ENCODE measurements at regions not wholly inside any gene's neighbourhood (a gene's known extent, or its start where the extent isn't known, plus 50 kb on each side); places are given as distances from the start of the nearest gene placed in this dataset.
A peak's percentile ranks its signal among the peaks of the same experiment; 100 is the strongest.

GRCh38 chr4:54473798-54474197, 184.0 kb upstream of the KIT start:
- Histone ChIP-seq H3K9ac (ENCODE audit: low read length in 3 of 3) (no peak overlapping the region), H3K27ac (ENCODE audit: low read depth in 2 of 2, low read length in 2 of 2) (peak overlapping the region in 1 of 2 donors; percentile 17), H3K4me3 (ENCODE audit: low read length in 3 of 3) (no peak overlapping the region), H3K27me3 (ENCODE audit: control insufficient read depth, insufficient read depth, low read length) (no peaks in the 10 kb centered on the region), H3K9me3 (ENCODE audit: control insufficient read depth in 2 of 3, insufficient read depth in 1 of 3, low read length in 3 of 3) (no peaks in the 10 kb centered on the region), H3K4me1 (ENCODE audit: control insufficient read depth in 2 of 3, insufficient read depth in 2 of 3, low read depth in 1 of 3, low read length in 3 of 3) (no peaks in the 10 kb centered on the region), H3K36me3 (ENCODE audit: control insufficient read depth in 2 of 3, insufficient read depth in 3 of 3, low read length in 3 of 3) (no peaks in the 10 kb centered on the region)
- no peak for TF ChIP-seq CTCF (IDR thresholded peaks at IDR 0.05; ENCODE audit: borderline replicate concordance, extremely low read depth, insufficient read depth)
- DNase-seq: no peak
- intact Hi-C loops (cut with DNase I): no loop called here
- no peak for FAIRE-seq

- no peaks in the 10 kb centered on the region for H3K27me3 ChIP-seq (ENCODE audit: control insufficient read depth, insufficient read depth, low read length)
- H3K9ac ChIP-seq (ENCODE audit: low read length in 3 of 3): no peak overlapping the region
- no peak for FAIRE-seq
- intact Hi-C loops (cut with DNase I): no loop called here
- peaks cover 0 to 8% (median 0%) of the 10 kb centered on the region in 3 donors for H3K9me3 ChIP-seq (ENCODE audit: control insufficient read depth in 2 of 3, insufficient read depth in 1 of 3, low read length in 3 of 3)
- no peaks in the 10 kb centered on the region for H3K4me1 ChIP-seq (ENCODE audit: control insufficient read depth in 2 of 3, insufficient read depth in 2 of 3, low read depth in 1 of 3, low read length in 3 of 3)
- H3K4me3 ChIP-seq (ENCODE audit: low read length in 3 of 3): no peak overlapping the region
- DNase-seq: no peak
- no peaks in the 10 kb centered on the region for H3K36me3 ChIP-seq (ENCODE audit: control insufficient read depth in 2 of 3, insufficient read depth in 3 of 3, low read length in 3 of 3)
- no peak overlapping the region for H3K27ac ChIP-seq (ENCODE audit: low read depth in 2 of 2, low read length in 2 of 2)
- TF ChIP-seq CTCF (IDR thresholded peaks at IDR 0.05; ENCODE audit: borderline replicate concordance, extremely low read depth, insufficient read depth): no peak
Observed at GRCh38 chr4:54475546-54475945, 182.2 kb upstream of the KIT start.

GRCh38 chr4:54482529-54483200, 175.1 kb upstream of the KIT start:
- Histone ChIP-seq H3K4me3 (ENCODE audit: low read length in 3 of 3) (no peak overlapping the region), H3K9me3 (ENCODE audit: control insufficient read depth in 2 of 3, insufficient read depth in 1 of 3, low read length in 3 of 3) (peaks cover 0 to 8% (median 0%) of the 10 kb centered on the region in 3 donors), H3K36me3 (ENCODE audit: control insufficient read depth in 2 of 3, insufficient read depth in 3 of 3, low read length in 3 of 3) (no peaks in the 10 kb centered on the region), H3K27ac (ENCODE audit: low read depth in 2 of 2, low read length in 2 of 2) (no peak overlapping the region), H3K27me3 (ENCODE audit: control insufficient read depth, insufficient read depth, low read length) (no peaks in the 10 kb centered on the region), H3K4me1 (ENCODE audit: control insufficient read depth in 2 of 3, insufficient read depth in 2 of 3, low read depth in 1 of 3, low read length in 3 of 3) (no peaks in the 10 kb centered on the region), H3K9ac (ENCODE audit: low read length in 3 of 3) (no peak overlapping the region)
- no peak for FAIRE-seq
- no peak for TF ChIP-seq CTCF (IDR thresholded peaks at IDR 0.05; ENCODE audit: borderline replicate concordance, extremely low read depth, insufficient read depth)
- DNase-seq: no peak
- intact Hi-C loops (cut with DNase I): no loop called here

- DNase-seq (peak in 2 of 5 donors; percentile 22 to 43), FAIRE-seq (no peak)
- Histone ChIP-seq H3K36me3 (ENCODE audit: control insufficient read depth in 2 of 3, insufficient read depth in 3 of 3, low read length in 3 of 3) (no peaks in the 10 kb centered on the region), H3K9me3 (ENCODE audit: control insufficient read depth in 2 of 3, insufficient read depth in 1 of 3, low read length in 3 of 3) (peaks cover 0 to 8% (median 0%) of the 10 kb centered on the region in 3 donors), H3K9ac (ENCODE audit: low read length in 3 of 3) (no peak overlapping the region), H3K27ac (ENCODE audit: low read depth in 2 of 2, low read length in 2 of 2) (no peak overlapping the region), H3K4me1 (ENCODE audit: control insufficient read depth in 2 of 3, insufficient read depth in 2 of 3, low read depth in 1 of 3, low read length in 3 of 3) (no peaks in the 10 kb centered on the region), H3K27me3 (ENCODE audit: control insufficient read depth, insufficient read depth, low read length) (no peaks in the 10 kb centered on the region), H3K4me3 (ENCODE audit: low read length in 3 of 3) (no peak overlapping the region)
- intact Hi-C loops (cut with DNase I): no loop called here
- no peak for TF ChIP-seq CTCF (IDR thresholded peaks at IDR 0.05; ENCODE audit: borderline replicate concordance, extremely low read depth, insufficient read depth)
Observed at GRCh38 chr4:54484383-54484782, 173.4 kb upstream of the KIT start.

Measured in kidney (tissue), 13 donors.